Psoas muscle (tissue), 7 donors: ENCODE measurements at regions not wholly inside any gene's neighbourhood (a gene's known extent, or its start where the extent isn't known, plus 50 kb on each side); places are given as distances from the start of the nearest gene placed in this dataset.

ENCODE experiments used
- ATAC-seq, 4 donors: fragments of 200-7000 bp; cut with Tn5 transposase; one replicate each; pipeline ENCODE4 v1.9.1; 2020; ENCODE audit warnings: moderate library complexity in 3 of 4, mild to moderate bottlenecking in 2 of 4
- DNase-seq, 2 donors: peaks; one replicate each; pipeline ENCODE4 v3.0.0-alpha.2; 2020
- H3K27ac ChIP-seq: fragments of 200-600 bp; one replicate; pipeline ENCODE4 v1.8.0; 2022
- H3K27me3 ChIP-seq, 3 donors: fragments of 200-600 bp in 1 of 3; one replicate each; pipeline versions ENCODE4 v1.6.1 to v1.8.0; 2013 to 2022; ENCODE audit warnings: low read length in 2 of 3, mild to moderate bottlenecking in 2 of 3, moderate library complexity in 1 of 3; ENCODE audit not compliant: insufficient read depth in 3 of 3
- H3K36me3 ChIP-seq, 2 donors: fragments of 200-600 bp in 1 of 2; one replicate each; pipeline versions ENCODE4 v1.6.1 to v1.8.0; 2013 to 2022; ENCODE audit warnings: low read depth in 1 of 2, mild to moderate bottlenecking in 1 of 2, moderate library complexity in 1 of 2; ENCODE audit not compliant: insufficient read depth in 1 of 2
- H3K4me1 ChIP-seq: fragments of 200-600 bp; one replicate; pipeline ENCODE4 v1.8.0; 2022
- H3K4me3 ChIP-seq: fragments of 200-600 bp; one replicate; pipeline ENCODE4 v1.8.0; 2022; ENCODE audit warnings: mild to moderate bottlenecking
- H3K9me3 ChIP-seq: fragments of 200-600 bp; one replicate; pipeline ENCODE4 v1.8.0; 2022
- WGBS, 3 donors: extraction: QIAGEN DNeasy Blood & Tissue Kit; methylation state at CpG; one replicate each; pipeline versions ENCODE4 v1.1.6 to v1.1.7; 2013; 5-methylcytosine and 5-hydroxymethylcytosine counted together
- intact Hi-C, 2 donors: fragments of 100-400 bp; cut with DNase I; formaldehyde crosslinking; loops; one replicate each; pipeline versions ENCODE4 v1.11.0 to v1.14.2; 2022
- TF ChIP-seq, protein P1 (sequence below): fragments of 200-600 bp; IDR thresholded peaks from one replicate; pipeline ENCODE4 v1.8.0; 2022; ENCODE audit warnings: antibody characterized with exemption
- donor health status: healthy with polysubstance abuse.
- donor health status: DM: no; HTN: no; CAD: no; lungs with moderate emphysema.
- donor health status: Bipolar disorder and iron deficiency.
- donor health status: healthy.
- donor health status: DM: yes; HTN: yes; CAD: no.
- donor health status: DM: no; HTN: no; CAD: no.
- donor health status: DM: yes; HTN: yes; CAD: no.

- peak; percentile 51 to 69 (median 64) for ATAC-seq
- WGBS, 3 donors: 35 to 38% (median 36%) methylated on average over 2 of the region's 2 CpGs
- no peaks in the 10 kb centered on the region for H3K27me3 ChIP-seq
- TF ChIP-seq, protein P1, sequence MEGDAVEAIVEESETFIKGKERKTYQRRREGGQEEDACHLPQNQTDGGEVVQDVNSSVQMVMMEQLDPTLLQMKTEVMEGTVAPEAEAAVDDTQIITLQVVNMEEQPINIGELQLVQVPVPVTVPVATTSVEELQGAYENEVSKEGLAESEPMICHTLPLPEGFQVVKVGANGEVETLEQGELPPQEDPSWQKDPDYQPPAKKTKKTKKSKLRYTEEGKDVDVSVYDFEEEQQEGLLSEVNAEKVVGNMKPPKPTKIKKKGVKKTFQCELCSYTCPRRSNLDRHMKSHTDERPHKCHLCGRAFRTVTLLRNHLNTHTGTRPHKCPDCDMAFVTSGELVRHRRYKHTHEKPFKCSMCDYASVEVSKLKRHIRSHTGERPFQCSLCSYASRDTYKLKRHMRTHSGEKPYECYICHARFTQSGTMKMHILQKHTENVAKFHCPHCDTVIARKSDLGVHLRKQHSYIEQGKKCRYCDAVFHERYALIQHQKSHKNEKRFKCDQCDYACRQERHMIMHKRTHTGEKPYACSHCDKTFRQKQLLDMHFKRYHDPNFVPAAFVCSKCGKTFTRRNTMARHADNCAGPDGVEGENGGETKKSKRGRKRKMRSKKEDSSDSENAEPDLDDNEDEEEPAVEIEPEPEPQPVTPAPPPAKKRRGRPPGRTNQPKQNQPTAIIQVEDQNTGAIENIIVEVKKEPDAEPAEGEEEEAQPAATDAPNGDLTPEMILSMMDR: no peak
- no peak for DNase-seq
- H3K9me3 ChIP-seq: no peaks in the 10 kb centered on the region
- peak overlapping the region; percentile 50 for H3K27ac ChIP-seq
- H3K4me1 ChIP-seq: peaks cover 7% of the 10 kb centered on the region
- intact Hi-C loops: no loop called here
- H3K36me3 ChIP-seq: no peaks in the 10 kb centered on the region
- H3K4me3 ChIP-seq: no peak overlapping the region
Measured at GRCh38 chr6:139425780-139426179, 51.3 kb upstream of the CITED2 start.

GRCh38 chr6:139423971-139424667 lies 49.7 kb upstream of the CITED2 start:
- DNase-seq: no peak
- TF ChIP-seq, protein P1: no peak
- Histone ChIP-seq H3K9me3 (no peaks in the 10 kb centered on the region), H3K4me3 (no peak overlapping the region), H3K27ac (no peak overlapping the region), H3K4me1 (peaks cover 7% of the 10 kb centered on the region), H3K36me3 (no peaks in the 10 kb centered on the region), H3K27me3 (no peaks in the 10 kb centered on the region)
- no peak for ATAC-seq
- intact Hi-C loops: no loop called here
- 88 to 89% (median 89%) methylated on average over 12 of the region's 12 CpGs for WGBS, 3 donors
